HEK293 (cell line): ENCODE measurements at regions not wholly inside any gene's neighbourhood (a gene's known extent, or its start where the extent isn't known, plus 50 kb on each side); places are given as distances from the start of the nearest gene placed in this dataset.
A peak's percentile ranks its signal among the peaks of the same experiment; 100 is the strongest.

ENCODE experiments used
- CTCF ChIA-PET: fragments of 350-600 bp; formaldehyde crosslinking; extraction: SDS; loops from one replicate; lab custom pipeline; 2021; ENCODE audit warnings: antibody characterized with exemption; lab: Yijun Ruan, JAX
- POLR2A ChIA-PET: fragments of 300-600 bp; formaldehyde crosslinking; extraction: SDS; loops from one replicate; lab custom pipeline; 2020; ENCODE audit warnings: antibody characterized with exemption, inconsistent platforms; lab: Yijun Ruan, JAX
- H3K27ac ChIP-seq: fragments of 200-500 bp; sonication (Bioruptor generic); 2 replicates; pipeline ENCODE4 v1.5.1; 2014; ENCODE audit warnings: low read depth, low read length, control low read depth, inconsistent platforms; ENCODE audit errors: extremely low read depth
- H3K36me3 ChIP-seq, 2 experiments: fragments of 200-500 bp in 1 of 2; sonication (Bioruptor generic) in 1 of 2; 1 replicate in 1 of 2; 2 replicates in 1 of 2; pipeline ENCODE4 v1.5.1; 2014 to 2017; ENCODE audit warnings: inconsistent platforms in 2 of 2, low read length in 2 of 2; ENCODE audit not compliant: control insufficient read depth in 2 of 2, insufficient read depth in 1 of 2
- H3K4me1 ChIP-seq: fragments of 200-500 bp; sonication (Bioruptor generic); 2 replicates; pipeline ENCODE4 v1.5.1; 2014; ENCODE audit warnings: mild to moderate bottlenecking, low read length, inconsistent platforms; ENCODE audit not compliant: control insufficient read depth, insufficient read depth
- H3K4me3 ChIP-seq: 2 replicates; pipeline ENCODE4 v1.5.1; 2011; ENCODE audit warnings: low read depth, mild to moderate bottlenecking, control low read depth, low read length, moderate library complexity
- H3K9me3 ChIP-seq: fragments of 200-500 bp; sonication (Bioruptor generic); 2 replicates; pipeline ENCODE4 v1.5.1; 2014; ENCODE audit warnings: low read depth, low read length, inconsistent platforms; ENCODE audit not compliant: control insufficient read depth, insufficient read depth
- KLF1 ChIP-seq: fragments of 450-650 bp; formaldehyde crosslinking; IDR thresholded peaks from 2 replicates; pipeline ENCODE4 v1.5.1; 2016; ENCODE audit warnings: missing biosample characterization, missing genetic modification characterization
- KLF8 ChIP-seq: fragments of 450-650 bp; formaldehyde crosslinking; IDR thresholded peaks from 2 replicates; pipeline ENCODE4 v1.5.1; 2016; ENCODE audit warnings: missing biosample characterization, missing genetic modification characterization
- SALL2 ChIP-seq: fragments of 450-650 bp; formaldehyde crosslinking; IDR thresholded peaks from 2 replicates; pipeline ENCODE4 v1.5.0; 2017; ENCODE audit warnings: missing biosample characterization, mild to moderate bottlenecking, missing genetic modification characterization, borderline replicate concordance
- SCRT1 ChIP-seq: fragments of 450-650 bp; formaldehyde crosslinking; IDR thresholded peaks from 2 replicates; pipeline ENCODE4 v1.5.1; 2016; ENCODE audit warnings: missing biosample characterization, missing genetic modification characterization, borderline replicate concordance
- SCRT2 ChIP-seq: fragments of 450-650 bp; formaldehyde crosslinking; IDR thresholded peaks from 2 replicates; pipeline ENCODE4 v1.5.1; 2016; ENCODE audit warnings: missing biosample characterization, missing genetic modification characterization
- ZBTB1 ChIP-seq: fragments of 450-650 bp; formaldehyde crosslinking; IDR thresholded peaks from 2 replicates; pipeline ENCODE4 v1.5.1; 2016; ENCODE audit warnings: missing biosample characterization, missing genetic modification characterization
- ZBTB17 ChIP-seq: fragments of 450-650 bp; formaldehyde crosslinking; IDR thresholded peaks from 2 replicates; pipeline ENCODE4 v1.5.1; 2016; ENCODE audit warnings: missing biosample characterization, missing genetic modification characterization
- ZBTB49 ChIP-seq: fragments of 450-650 bp; formaldehyde crosslinking; IDR thresholded peaks from 2 replicates; pipeline ENCODE4 v1.5.1; 2016; ENCODE audit warnings: missing biosample characterization, missing genetic modification characterization, low read depth
- ZFP3 ChIP-seq: fragments of 450-650 bp; formaldehyde crosslinking; IDR thresholded peaks from 2 replicates; pipeline ENCODE4 v1.5.1; 2016; ENCODE audit warnings: low read depth, missing biosample characterization, missing genetic modification characterization
- ZIC2 ChIP-seq: fragments of 450-650 bp; formaldehyde crosslinking; IDR thresholded peaks from 2 replicates; pipeline ENCODE4 v1.5.1; 2016; ENCODE audit warnings: missing biosample characterization, missing genetic modification characterization
- ZNF114 ChIP-seq: fragments of 450-650 bp; formaldehyde crosslinking; IDR thresholded peaks from 2 replicates; pipeline ENCODE4 v1.5.0; 2017; ENCODE audit warnings: missing biosample characterization, missing genetic modification characterization
- ZNF121 ChIP-seq: fragments of 450-650 bp; formaldehyde crosslinking; IDR thresholded peaks from 2 replicates; pipeline ENCODE4 v1.5.1; 2016; ENCODE audit warnings: missing biosample characterization, missing genetic modification characterization
- ZNF2 ChIP-seq: fragments of 450-650 bp; formaldehyde crosslinking; IDR thresholded peaks from 2 replicates; pipeline ENCODE4 v1.5.1; 2016; ENCODE audit warnings: missing biosample characterization, missing genetic modification characterization
- ZNF302 ChIP-seq: fragments of 450-650 bp; formaldehyde crosslinking; IDR thresholded peaks from 2 replicates; pipeline ENCODE4 v1.5.1; 2016; ENCODE audit warnings: missing biosample characterization, missing genetic modification characterization, low read depth
- ZNF416 ChIP-seq: fragments of 450-650 bp; formaldehyde crosslinking; IDR thresholded peaks from 2 replicates; pipeline ENCODE4 v1.5.1; 2016; ENCODE audit warnings: missing biosample characterization, missing genetic modification characterization
- ZNF433 ChIP-seq: fragments of 450-650 bp; formaldehyde crosslinking; IDR thresholded peaks from 2 replicates; pipeline ENCODE4 v1.5.1; 2016; ENCODE audit warnings: missing biosample characterization, missing genetic modification characterization, low read depth
- ZNF544 ChIP-seq: fragments of 450-650 bp; formaldehyde crosslinking; IDR thresholded peaks from 2 replicates; pipeline ENCODE4 v1.5.0; 2017; ENCODE audit warnings: missing biosample characterization, missing genetic modification characterization
- ZNF561 ChIP-seq: fragments of 450-650 bp; IDR thresholded peaks from 2 replicates; pipeline ENCODE4 v1.5.1; 2018; ENCODE audit warnings: missing biosample characterization, missing genetic modification characterization, borderline replicate concordance
- ZNF585B ChIP-seq: fragments of 450-650 bp; formaldehyde crosslinking; IDR thresholded peaks from 2 replicates; pipeline ENCODE4 v1.5.1; 2016; ENCODE audit warnings: missing biosample characterization, missing genetic modification characterization
- ZNF600 ChIP-seq: fragments of 450-650 bp; formaldehyde crosslinking; IDR thresholded peaks from 2 replicates; pipeline ENCODE4 v1.5.1; 2016; ENCODE audit warnings: missing biosample characterization, missing genetic modification characterization
- ZNF629 ChIP-seq: fragments of 450-650 bp; formaldehyde crosslinking; IDR thresholded peaks from 2 replicates; pipeline ENCODE4 v1.5.1; 2017; ENCODE audit warnings: missing biosample characterization, missing genetic modification characterization
- ZNF658 ChIP-seq: fragments of 450-650 bp; formaldehyde crosslinking; IDR thresholded peaks from 2 replicates; pipeline ENCODE4; 2016; ENCODE audit warnings: missing biosample characterization, missing genetic modification characterization
- ZNF830 ChIP-seq: fragments of 450-650 bp; IDR thresholded peaks from 2 replicates; pipeline ENCODE4 v1.5.0; 2018; ENCODE audit warnings: missing biosample characterization, missing genetic modification characterization, low read depth, mild to moderate bottlenecking, moderate library complexity
- ZNF843 ChIP-seq: fragments of 450-650 bp; formaldehyde crosslinking; IDR thresholded peaks from 2 replicates; pipeline ENCODE4 v1.5.1; 2016; ENCODE audit warnings: missing biosample characterization, missing genetic modification characterization
- ZSCAN4 ChIP-seq: fragments of 450-650 bp; formaldehyde crosslinking; IDR thresholded peaks from 2 replicates; pipeline ENCODE4 v1.5.1; 2017; ENCODE audit warnings: missing biosample characterization, missing genetic modification characterization
- TF ChIP-seq, protein P1 (sequence below): fragments of 450-650 bp; formaldehyde crosslinking; IDR thresholded peaks from 2 replicates; pipeline ENCODE4 v1.5.1; 2017; ENCODE audit warnings: missing biosample characterization, missing genetic modification characterization

GRCh38 chr2:200744201-200744602 lies 67.5 kb upstream of the BZW1 start:
- H3K4me1 ChIP-seq, result peaks cover 13% of the 10 kb centered on the region
- no peaks in the 10 kb centered on the region for H3K36me3 ChIP-seq
- no peaks in the 10 kb centered on the region for H3K9me3 ChIP-seq
- H3K4me3 ChIP-seq, result no peak overlapping the region
- ChIA-PET POLR2A (no interaction called here), CTCF (interaction anchor here (0.7 kb wide), 1 partner anchor 11 kb away, joined by 3 read pairs; no protein-coding TSS in a partner anchor)
- H3K27ac ChIP-seq, result no peak overlapping the region
- TF ChIP-seq ZBTB1 (no peak), ZIC2 (tag by site-specific recombination) (peak; percentile 48; the same call in 1 of the 2 replicates)

DNA sequence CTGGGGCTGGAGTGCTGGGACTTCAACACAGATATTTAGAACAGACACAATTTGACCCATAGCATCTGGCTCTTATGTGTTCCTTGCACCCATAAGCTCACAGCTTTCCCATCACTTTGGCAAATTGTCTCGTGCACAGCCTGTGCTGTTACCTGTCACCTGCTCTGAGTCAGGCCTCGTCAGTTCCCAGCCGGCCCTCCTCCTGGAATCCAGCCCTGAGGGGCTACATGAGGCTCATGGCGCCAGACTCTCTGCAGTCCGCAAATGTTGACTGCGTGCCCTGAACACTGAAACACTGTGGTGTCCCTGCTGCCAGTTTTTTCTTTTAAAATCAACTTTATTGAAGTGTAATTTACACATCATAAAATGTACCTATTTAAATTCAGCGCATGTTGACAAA lies 65.4 kb upstream of the BZW1 start:
- Histone ChIP-seq H3K36me3 (no peaks in the 10 kb centered on the region), H3K27ac (no peak overlapping the region), H3K4me3 (no peak overlapping the region), H3K9me3 (no peaks in the 10 kb centered on the region), H3K4me1 (peaks cover 13% of the 10 kb centered on the region)
- TF ChIP-seq ZNF658 (tag by site-specific recombination) (no peak), ZBTB1 (no peak), ZBTB17 (tag by site-specific recombination) (no peak), ZNF629 (tag by site-specific recombination) (no peak), ZSCAN4 (tag by site-specific recombination) (no peak), KLF8 (no peak), KLF1 (tag by site-specific recombination) (no peak), ZBTB49 (tag by site-specific recombination) (no peak)
- ChIA-PET POLR2A (no interaction called here), CTCF (no interaction called here)

DNA sequence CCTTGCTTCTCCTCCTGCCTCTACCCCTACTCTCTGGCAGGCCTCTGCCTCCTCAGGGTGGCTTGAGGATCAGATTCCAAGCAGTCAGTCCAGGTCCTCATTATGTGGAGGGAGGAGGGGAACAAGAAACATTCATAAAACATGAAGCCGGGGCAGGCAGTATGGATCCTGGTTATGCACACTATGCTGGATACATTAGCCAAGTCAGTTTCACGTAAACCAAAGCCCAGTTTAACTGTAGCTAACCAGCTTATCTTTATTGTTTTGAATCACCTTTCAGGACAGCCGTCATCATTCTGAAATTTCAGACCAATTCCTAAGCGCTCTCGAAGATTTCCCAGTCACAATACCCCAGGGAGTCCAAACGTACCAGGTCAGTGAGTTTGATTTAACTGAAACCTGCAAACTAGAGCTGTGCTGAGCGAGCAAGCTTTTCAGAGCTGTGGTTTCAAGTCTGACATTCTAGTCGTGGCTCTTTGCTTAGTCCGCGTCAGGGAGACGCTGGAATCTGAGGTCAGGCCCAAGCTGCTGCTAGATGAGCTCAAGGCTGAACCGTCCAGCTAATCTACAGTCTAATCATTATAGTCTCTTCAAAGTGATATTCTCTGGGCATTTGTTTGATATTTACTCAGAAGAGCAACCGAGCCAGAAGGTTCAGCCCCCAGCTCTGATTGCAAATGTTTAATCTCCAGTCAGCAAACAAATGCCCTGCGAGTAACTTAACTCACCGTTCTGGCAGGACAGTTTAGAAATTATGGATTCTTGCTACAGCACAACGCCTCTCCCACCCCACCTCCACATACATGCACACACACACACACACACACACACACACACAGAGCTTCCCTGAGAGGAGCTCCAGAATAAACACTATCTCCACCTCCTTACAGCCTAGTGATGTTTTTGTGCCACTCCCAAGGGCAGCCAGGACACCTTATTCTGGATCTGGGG lies 63.8 kb upstream of the BZW1 start:
- H3K9me3 ChIP-seq, result no peaks in the 10 kb centered on the region
- H3K4me3 ChIP-seq, result no peak overlapping the region
- ChIA-PET POLR2A (interaction anchor here (1.0 to 1.3 kb wide), 2 partner anchors 18 to 116 kb away, joined by 4 read pairs; no protein-coding TSS in a partner anchor), CTCF (interaction anchor here (0.6 to 1.9 kb wide), 4 partner anchors 10 to 55 kb away, joined by 3 to 10 read pairs (median 4); no protein-coding TSS in a partner anchor)
- no peaks in the 10 kb centered on the region for H3K36me3 ChIP-seq
- H3K27ac ChIP-seq, result peak overlapping the region; percentile 66
- H3K4me1 ChIP-seq, result peaks cover 13% of the 10 kb centered on the region
- no peak; the same call in 1 of the 2 replicates for TF ChIP-seq ZNF561
- TF ChIP-seq ZNF121 (tag by site-specific recombination), result peak; percentile 91; the same call in 1 of the 2 replicates
- TF ChIP-seq SCRT1 (tag by site-specific recombination), result no peak
- TF ChIP-seq SALL2, result no peak
- TF ChIP-seq ZNF544, result no peak
- TF ChIP-seq, protein P1, sequence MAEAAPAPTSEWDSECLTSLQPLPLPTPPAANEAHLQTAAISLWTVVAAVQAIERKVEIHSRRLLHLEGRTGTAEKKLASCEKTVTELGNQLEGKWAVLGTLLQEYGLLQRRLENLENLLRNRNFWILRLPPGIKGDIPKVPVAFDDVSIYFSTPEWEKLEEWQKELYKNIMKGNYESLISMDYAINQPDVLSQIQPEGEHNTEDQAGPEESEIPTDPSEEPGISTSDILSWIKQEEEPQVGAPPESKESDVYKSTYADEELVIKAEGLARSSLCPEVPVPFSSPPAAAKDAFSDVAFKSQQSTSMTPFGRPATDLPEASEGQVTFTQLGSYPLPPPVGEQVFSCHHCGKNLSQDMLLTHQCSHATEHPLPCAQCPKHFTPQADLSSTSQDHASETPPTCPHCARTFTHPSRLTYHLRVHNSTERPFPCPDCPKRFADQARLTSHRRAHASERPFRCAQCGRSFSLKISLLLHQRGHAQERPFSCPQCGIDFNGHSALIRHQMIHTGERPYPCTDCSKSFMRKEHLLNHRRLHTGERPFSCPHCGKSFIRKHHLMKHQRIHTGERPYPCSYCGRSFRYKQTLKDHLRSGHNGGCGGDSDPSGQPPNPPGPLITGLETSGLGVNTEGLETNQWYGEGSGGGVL, result peak; percentile 85
- TF ChIP-seq ZNF830 (tag by site-specific recombination), result no peak
- TF ChIP-seq ZNF585B, result no peak
- TF ChIP-seq ZNF843 (tag by site-specific recombination), result peak; percentile 50; the same call in 1 of the 2 replicates
- no peak for TF ChIP-seq ZFP3 (tag by site-specific recombination)
- 0 out of 2 replicates have a peak, but pooled peaks have one; percentile 18 for TF ChIP-seq ZNF2 (tag by site-specific recombination)
- peak; percentile 70 for TF ChIP-seq ZBTB17 (tag by site-specific recombination)
- no peak for TF ChIP-seq SCRT2 (tag by site-specific recombination)
- no peak for TF ChIP-seq ZNF114
- no peak for TF ChIP-seq ZNF302 (tag by site-specific recombination)
- TF ChIP-seq ZNF416 (tag by site-specific recombination), result no peak
- no peak for TF ChIP-seq ZNF433 (tag by site-specific recombination)
- peak; percentile 99 for TF ChIP-seq ZNF600 (tag by site-specific recombination)
